KOPT-K1 (cell line): ENCODE measurements at regions not wholly inside any gene's neighbourhood (a gene's known extent, or its start where the extent isn't known, plus 50 kb on each side); places are given as distances from the start of the nearest gene placed in this dataset.

Experiments used
- H3K27ac ChIP-seq: fragments of 200-600 bp; sonication (generic); 2 replicates; pipeline ENCODE4 v1.5.1; 2016; ENCODE audit warnings: antibody characterized with exemption, mild to moderate bottlenecking, low read depth, low read length; ENCODE audit not compliant: poor library complexity, severe bottlenecking
- H3K36me3 ChIP-seq: fragments of 200-600 bp; sonication (generic); 2 replicates; pipeline ENCODE4 v1.5.1; 2017; ENCODE audit warnings: antibody characterized with exemption, mild to moderate bottlenecking, low read length, moderate library complexity; ENCODE audit not compliant: insufficient read depth
- H3K9me3 ChIP-seq: fragments of 200-600 bp; sonication (generic); 2 replicates; pipeline ENCODE4 v1.5.1; 2017; ENCODE audit warnings: antibody characterized with exemption, low read length, mild to moderate bottlenecking; ENCODE audit not compliant: insufficient read depth, poor library complexity, severe bottlenecking

- H3K9me3 ChIP-seq, result no peaks in the 10 kb centered on the region
- no peak overlapping the region for H3K27ac ChIP-seq
- H3K36me3 ChIP-seq, result no peaks in the 10 kb centered on the region
Measured at GRCh38 chr7:11315666-11316258, 342.1 kb downstream of the PHF14 start.

DNA sequence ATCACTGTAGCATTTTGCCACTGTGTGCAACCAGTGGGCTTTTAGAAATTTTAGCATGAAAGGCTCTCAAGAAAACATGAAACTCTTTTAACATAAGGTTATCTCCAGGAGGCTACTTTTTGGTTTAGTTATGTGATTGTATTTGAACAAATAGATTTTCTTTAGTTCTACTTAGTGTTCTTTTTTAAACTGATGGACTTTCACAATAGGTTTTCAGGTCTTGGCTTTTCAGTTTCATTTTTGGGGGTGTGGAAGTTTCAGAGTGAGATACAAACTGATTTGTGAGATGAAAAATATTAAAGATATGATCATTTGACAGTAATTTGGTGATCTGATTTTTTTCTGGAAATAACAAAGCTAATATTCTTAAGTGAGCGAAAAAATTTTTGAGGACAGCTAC, 344.1 kb downstream of the PHF14 start:
- no peaks in the 10 kb centered on the region for H3K9me3 ChIP-seq
- H3K36me3 ChIP-seq, result no peaks in the 10 kb centered on the region
- no peak overlapping the region for H3K27ac ChIP-seq

DNA sequence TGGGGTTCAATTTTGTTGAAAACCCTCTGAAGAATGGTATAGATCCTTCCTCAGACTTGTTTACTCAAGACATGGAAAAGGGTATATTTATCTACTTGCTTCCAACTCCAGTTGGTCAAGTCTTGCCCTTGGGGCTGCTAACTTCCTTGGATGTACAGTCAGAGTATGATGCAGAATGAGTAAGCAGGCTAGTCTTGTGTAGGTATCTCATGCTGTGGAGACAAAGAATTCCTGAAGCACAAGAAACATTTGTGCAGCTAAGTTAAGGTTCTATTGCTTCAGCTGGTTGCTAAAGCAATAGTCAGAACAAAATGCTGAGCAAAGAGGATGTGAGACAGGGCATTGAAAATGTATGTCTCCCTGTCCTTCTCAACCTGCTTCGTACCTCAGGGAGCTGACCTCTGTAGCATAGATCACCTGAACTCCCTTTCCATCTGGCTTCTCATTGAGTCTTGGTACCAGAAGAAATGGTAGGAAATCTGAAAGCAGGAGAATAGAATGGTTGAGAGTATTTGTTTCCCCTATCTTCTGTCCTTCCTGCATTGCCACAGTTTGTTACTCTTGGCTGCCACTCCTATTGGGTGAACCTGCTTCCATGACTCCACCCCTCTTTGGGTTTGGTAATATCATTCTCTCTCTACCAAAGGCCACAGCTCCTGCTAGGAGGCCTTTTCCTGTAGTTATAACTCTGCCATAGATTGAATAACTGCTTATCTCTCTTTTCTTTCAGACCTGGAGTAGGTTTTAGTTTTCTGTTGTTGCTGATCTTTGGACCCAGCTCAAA, 346.0 kb downstream of the PHF14 start:
- no peak overlapping the region for H3K27ac ChIP-seq
- no peaks in the 10 kb centered on the region for H3K36me3 ChIP-seq
- H3K9me3 ChIP-seq, result no peaks in the 10 kb centered on the region
